HG03520 (cell line): ENCODE measurements at regions not wholly inside any gene's neighbourhood (a gene's known extent, or its start where the extent isn't known, plus 50 kb on each side); places are given as distances from the start of the nearest gene placed in this dataset.
"Not testable (repeated sequence)": the region's sequence is repeated elsewhere in the genome, so short reads cannot be mapped to it uniquely, and the experiment has no call there.

ENCODE experiments used
- ATAC-seq: cut with Tn5 transposase; IDR thresholded peaks from one replicate; pipeline ENCODE4 v1.9.1; 2021; ENCODE audit warnings: mild to moderate bottlenecking, moderate library complexity; ENCODE audit not compliant: unreplicated experiment

- ATAC-seq = no peak
Observed at GRCh38 chr6:120553353-120553752, 780.9 kb downstream of the TBC1D32 start.

DNA sequence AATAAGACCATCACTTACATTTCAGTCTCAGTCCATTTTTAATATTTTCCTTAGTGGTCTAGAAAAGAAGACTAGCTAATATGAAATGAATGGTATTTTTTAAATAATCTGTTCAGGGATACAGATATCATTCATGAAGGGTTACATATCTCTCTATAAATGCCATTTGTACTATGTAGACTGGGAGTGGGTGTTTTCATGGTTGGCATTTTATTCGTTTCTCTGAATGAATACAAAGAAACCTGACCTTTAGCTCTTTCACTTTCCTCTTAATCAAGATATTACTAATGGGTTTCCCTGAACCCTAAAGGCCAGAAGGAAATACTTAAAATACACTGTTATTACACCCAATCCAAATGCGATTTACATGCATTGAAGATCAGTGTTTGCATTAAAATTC lies 788.9 kb downstream of the TBC1D32 start:
- ATAC-seq = no peak

- ATAC-seq = no peak
Observed at GRCh38 chr6:120534954-120535353, 799.3 kb downstream of the TBC1D32 start.

- ATAC-seq = no peak
Observed at GRCh38 chr6:120526576-120526975, 807.7 kb downstream of the TBC1D32 start.

- ATAC-seq = no peak
Observed at GRCh38 chr6:120514544-120514943, 819.7 kb downstream of the TBC1D32 start.

- no peak for ATAC-seq
Observed at GRCh38 chr6:120511712-120512111, 822.6 kb downstream of the TBC1D32 start.

- no peak for ATAC-seq
Observed at GRCh38 chr6:120498711-120499110, 835.6 kb downstream of the TBC1D32 start.

DNA sequence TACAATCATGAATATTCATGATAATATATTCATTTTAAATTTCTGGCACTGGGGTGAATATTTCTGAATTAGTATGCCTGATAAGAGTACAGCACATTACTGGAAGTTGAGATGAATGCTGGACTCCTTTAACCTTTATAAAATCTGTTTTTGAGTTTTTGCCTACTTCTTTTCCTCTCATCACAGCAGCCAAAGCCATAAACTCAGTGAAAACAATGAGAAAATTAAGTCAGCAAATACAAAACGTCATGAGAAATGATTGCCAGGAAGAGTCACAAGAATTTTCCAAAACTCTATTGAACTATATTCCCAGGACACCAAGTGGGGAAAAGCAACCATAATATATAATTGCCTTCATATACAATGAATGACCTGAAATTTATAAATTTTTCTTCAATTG lies 837.6 kb downstream of the TBC1D32 start:
- ATAC-seq = no peak

- ATAC-seq = no peak
Observed at GRCh38 chr6:120493505-120493904, 840.8 kb downstream of the TBC1D32 start.

GRCh38 chr6:120489941-120490340 lies 844.3 kb downstream of the TBC1D32 start:
- ATAC-seq = no peak

DNA sequence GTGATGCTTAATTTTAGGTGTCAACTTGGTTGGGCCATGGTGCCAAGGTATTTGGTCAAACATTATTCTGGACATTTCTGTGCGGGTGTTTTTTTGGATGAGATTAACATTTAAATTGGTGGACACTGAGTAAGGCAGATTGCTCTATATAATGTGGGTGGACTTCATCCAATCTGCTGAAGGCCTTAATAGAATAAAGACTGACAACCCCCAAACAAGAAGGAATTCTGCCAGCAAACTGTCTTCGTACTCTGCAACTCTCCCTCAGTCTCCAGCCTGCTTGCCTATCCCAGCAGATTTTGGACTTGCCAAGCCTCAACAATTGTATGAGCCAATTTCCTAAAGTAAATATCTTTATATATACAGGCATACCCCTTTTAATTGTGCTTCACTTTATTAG lies 850.1 kb downstream of the TBC1D32 start:
- no peak for ATAC-seq

- no peak for ATAC-seq
Observed at GRCh38 chr6:120478650-120479049, 855.6 kb downstream of the TBC1D32 start.

DNA sequence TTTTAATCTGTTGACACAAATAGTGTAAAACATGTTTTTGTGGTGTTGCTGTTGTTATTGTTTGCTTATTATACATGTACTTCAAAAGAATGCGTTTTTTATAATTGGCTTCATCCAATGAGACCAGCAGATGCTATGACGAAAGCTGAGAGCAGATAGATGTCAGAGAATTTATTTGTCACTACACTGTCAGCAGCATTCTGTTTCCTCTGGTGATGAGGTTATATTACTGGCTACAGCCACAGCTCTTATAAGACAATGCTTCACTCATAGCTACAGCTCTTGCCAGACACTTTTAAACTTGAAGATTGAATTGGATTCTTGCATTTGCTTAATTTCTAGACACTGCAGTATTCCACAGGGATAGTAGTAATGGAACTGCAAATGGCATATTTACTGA lies 860.5 kb downstream of the TBC1D32 start:
- no peak for ATAC-seq

GRCh38 chr6:120468486-120468885 lies 865.8 kb downstream of the TBC1D32 start:
- ATAC-seq = no peak

GRCh38 chr6:120451508-120451907 lies 882.8 kb downstream of the TBC1D32 start:
- ATAC-seq = no peak

- no peak for ATAC-seq
Observed at GRCh38 chr6:120447605-120448004, 886.7 kb downstream of the TBC1D32 start.

DNA sequence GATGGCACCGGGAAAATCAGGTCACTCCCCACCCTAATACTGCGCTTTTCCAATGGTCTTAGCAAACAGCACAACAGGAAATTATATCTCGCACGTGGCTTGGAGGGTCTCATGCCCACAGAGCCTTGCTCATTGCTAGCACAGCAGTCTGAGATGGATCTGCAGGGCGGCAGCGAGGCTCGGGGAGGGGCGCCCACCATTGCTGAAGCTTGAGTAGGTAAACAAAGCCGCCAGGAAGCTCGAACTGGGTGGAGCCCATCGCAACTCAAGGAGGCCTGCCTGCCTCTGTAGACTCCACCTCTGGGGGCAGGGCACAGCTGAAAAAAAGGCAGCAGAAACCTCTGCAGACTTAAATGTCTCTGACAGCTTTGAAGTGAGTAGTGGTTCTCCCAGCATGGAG lies 901.4 kb downstream of the TBC1D32 start:
- not testable (repeated sequence) for ATAC-seq

- ATAC-seq = no peak
Observed at GRCh38 chr6:120431841-120432240, 902.4 kb downstream of the TBC1D32 start.

DNA sequence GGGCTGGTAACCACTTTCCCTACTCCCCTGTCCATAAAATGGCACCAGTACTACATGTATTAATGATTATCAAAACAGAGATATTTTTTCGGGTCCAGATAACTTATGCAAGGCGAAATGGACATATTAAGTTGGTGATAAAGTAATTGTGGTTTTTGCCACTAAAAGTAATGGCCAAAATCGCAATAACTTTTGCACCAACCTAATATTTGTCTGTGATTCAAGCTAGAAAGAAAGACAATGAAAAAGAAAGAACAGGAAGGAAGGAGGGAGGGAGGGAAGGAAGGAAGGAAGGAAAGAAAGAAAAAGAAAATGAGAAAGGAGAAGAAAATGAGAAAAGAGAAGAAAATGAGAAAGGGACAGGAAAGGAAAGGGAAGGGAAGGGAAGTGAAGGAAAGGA lies 922.9 kb downstream of the TBC1D32 start:
- no peak for ATAC-seq

DNA sequence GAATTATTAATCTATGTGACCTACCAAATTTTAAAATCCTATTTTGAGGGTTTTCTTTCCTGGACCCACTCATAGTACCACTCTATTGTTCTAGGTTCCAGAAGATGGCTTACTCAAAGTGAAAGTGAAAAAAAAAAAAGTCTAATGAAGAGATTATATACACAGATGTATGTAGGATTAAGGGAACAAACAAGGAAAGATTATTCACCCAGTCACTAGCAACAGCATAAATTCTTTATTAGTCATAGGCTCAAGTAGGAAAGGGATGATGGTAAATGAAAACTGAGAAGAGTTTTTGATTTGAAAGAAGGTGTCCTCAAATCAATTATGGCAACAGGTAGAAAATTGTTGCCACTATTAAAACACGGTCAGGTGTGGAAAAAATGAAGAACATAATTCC lies 923.7 kb downstream of the TBC1D32 start:
- ATAC-seq = no peak

GRCh38 chr6:120407696-120408095 lies 926.6 kb downstream of the TBC1D32 start:
- ATAC-seq = no peak

DNA sequence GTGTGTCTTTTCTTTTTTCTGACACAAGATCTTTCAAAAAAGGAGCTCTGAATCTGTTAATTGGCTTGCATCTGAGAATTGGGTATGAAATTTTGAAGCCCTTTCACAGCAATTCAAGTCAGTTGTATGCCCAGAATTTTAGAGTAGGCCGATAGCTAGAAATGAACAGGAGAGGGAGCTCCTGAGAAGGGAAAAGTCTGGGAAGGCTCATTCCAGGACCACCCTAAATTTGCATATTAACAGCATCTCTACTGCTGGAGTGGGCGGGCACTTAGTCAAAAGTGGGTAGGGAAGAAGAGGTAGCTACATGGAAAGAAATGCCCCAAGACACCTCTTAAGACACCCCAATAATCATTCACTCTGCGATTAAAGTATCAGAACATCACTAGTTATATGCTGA lies 928.3 kb downstream of the TBC1D32 start:
- no peak for ATAC-seq

GRCh38 chr6:120395784-120396183 lies 938.5 kb downstream of the TBC1D32 start:
- ATAC-seq = no peak

DNA sequence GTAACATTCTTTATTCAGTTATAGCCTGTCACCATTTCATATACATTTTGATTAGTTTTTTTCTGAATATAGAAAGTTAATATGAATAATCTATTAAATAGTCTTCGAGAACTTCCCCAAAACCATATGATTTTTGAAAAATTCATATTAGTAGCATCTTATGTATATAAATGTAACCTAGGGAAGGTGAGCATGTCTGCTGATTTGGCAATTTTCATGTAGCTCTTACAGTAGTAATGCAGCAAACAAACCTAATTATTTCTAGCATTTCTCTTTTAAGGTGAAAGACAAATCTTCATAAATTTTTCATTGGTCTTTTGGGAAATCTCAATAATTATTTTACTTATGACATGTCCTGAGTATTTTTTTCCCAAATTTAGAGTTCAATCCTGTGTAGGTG lies 939.0 kb downstream of the TBC1D32 start:
- no peak for ATAC-seq
